ENCODE measurements at regions not wholly inside any gene's neighbourhood (a gene's known extent, or its start where the extent isn't known, plus 50 kb on each side); places are given as distances from the start of the nearest gene placed in this dataset.
"Not testable (repeated sequence)": the region's sequence is repeated elsewhere in the genome, so short reads cannot be mapped to it uniquely, and the experiment has no call there.

DNA sequence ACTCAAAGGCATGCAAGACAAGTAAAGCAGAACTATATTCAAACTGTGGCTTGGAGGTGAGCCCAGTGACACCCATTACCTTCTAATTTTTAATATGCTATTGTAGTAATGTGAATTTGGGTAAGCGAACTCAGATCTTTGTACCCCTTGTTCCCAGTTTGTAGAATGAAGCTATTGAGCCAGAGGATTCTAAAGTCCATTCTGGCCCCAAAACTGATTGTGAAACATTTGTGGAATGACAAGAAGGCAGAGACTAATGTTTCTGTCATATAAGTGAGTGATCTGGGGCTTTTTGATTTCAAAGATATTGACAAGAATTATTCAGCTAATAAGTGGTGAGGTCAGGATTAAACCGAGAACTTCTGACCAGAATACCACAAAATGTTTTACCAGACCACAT lies 283.8 kb upstream of the CA10 start:
- TF ChIP-seq CTCF (IDR thresholded peaks at IDR 0.05), result no peak
- Mint-ChIP-seq H3K36me3 (ENCODE audit: low read depth) (no peaks in the 10 kb centered on the region), H3K9me3 (peaks cover 5% of the 10 kb centered on the region), H3K27me3 (no peaks in the 10 kb centered on the region), H3K4me3 (no peak overlapping the region), H3K4me1 (ENCODE audit: low read depth) (no peaks in the 10 kb centered on the region), H3K27ac (no peak overlapping the region)
- no peak for ATAC-seq
- ChIA-PET POLR2A (no interaction called here), CTCF (no interaction called here)
- intact Hi-C loops (cut with micrococcal nuclease), result no loop called here
- no peak for DNase-seq

DNA sequence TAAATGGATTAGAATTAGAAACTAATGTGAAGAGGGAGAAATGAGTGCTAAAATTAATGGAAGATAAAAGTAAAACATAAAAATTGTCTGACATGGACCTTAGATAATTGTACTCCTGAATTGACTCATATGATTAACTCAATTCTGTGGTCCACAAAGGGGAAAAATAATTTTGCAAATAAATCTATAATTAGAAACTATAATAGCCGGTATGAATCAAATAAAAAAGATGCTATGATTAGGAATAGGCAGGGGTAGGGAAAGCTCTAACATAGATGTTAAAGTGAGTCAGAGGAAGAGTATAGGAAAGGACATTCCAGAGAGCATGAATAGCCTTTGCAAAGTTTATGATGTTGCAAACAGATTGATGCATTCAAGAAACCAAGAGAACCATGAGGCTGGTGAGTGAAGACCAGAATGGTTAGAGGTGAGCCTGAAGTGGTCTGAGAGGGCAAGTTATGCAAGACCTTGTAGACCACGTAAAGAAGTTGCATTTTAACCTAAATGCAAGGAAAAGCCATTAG lies 262.1 kb upstream of the CA10 start:
- intact Hi-C loops (cut with micrococcal nuclease), result no loop called here
- Mint-ChIP-seq H3K27me3 (no peaks in the 10 kb centered on the region), H3K4me3 (no peak overlapping the region), H3K9me3 (peaks cover 2% of the 10 kb centered on the region), H3K4me1 (ENCODE audit: low read depth) (no peaks in the 10 kb centered on the region), H3K27ac (no peak overlapping the region), H3K36me3 (ENCODE audit: low read depth) (no peaks in the 10 kb centered on the region)
- CTCF ChIA-PET, result no interaction called here
- no peak for TF ChIP-seq CTCF (IDR thresholded peaks at IDR 0.05)
- POLR2A ChIA-PET, result no interaction called here
- DNase-seq, result no peak
- ATAC-seq, result no peak

GRCh38 chr17:52419229-52419641 lies 260.7 kb upstream of the CA10 start:
- POLR2A ChIA-PET, result no interaction called here

DNA sequence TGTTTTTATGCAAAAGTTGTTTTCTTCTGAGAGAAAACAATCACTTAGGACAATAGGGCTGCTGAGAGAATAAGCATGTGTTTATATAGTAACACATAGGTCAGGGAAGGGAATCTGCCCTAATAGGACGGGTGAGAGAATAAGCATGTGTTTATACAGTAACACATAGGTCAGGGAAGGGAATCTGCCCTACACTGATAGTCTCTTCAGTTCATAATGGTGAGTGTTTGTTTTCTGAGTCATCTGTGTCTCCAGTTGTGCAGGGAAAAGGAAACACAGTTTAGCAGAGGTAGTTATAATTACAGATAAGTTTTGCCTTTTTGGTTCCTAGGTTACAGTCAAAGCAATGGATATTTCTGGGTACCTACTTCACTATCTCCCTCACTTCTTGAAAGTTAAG lies 252.3 kb upstream of the CA10 start:
- H3K9me3 Mint-ChIP-seq, result peaks cover 3% of the 10 kb centered on the region
- no peaks in the 10 kb centered on the region for H3K36me3 Mint-ChIP-seq (ENCODE audit: low read depth)
- CTCF ChIA-PET, result no interaction called here
- no peaks in the 10 kb centered on the region for H3K27me3 Mint-ChIP-seq
- H3K4me1 Mint-ChIP-seq (ENCODE audit: low read depth), result no peaks in the 10 kb centered on the region
- intact Hi-C loops (cut with micrococcal nuclease), result no loop called here
- no peak overlapping the region for H3K4me3 Mint-ChIP-seq
- DNase-seq, result no peak
- no peak overlapping the region for H3K27ac Mint-ChIP-seq
- POLR2A ChIA-PET, result interaction anchor here (0.5 kb wide), 1 partner anchor 55 kb away, joined by 4 read pairs; no protein-coding TSS in a partner anchor
- ATAC-seq, result no peak
- no peak for TF ChIP-seq CTCF (IDR thresholded peaks at IDR 0.05)

More at GRCh38 chr17:52419229-52419641, 260.7 kb upstream of the CA10 start:
- Mint-ChIP-seq H3K4me3 (no peak overlapping the region), H3K4me1 (ENCODE audit: low read depth) (no peaks in the 10 kb centered on the region), H3K9me3 (no peaks in the 10 kb centered on the region), H3K27me3 (no peaks in the 10 kb centered on the region), H3K27ac (no peak overlapping the region), H3K36me3 (ENCODE audit: low read depth) (no peaks in the 10 kb centered on the region)
- CTCF ChIA-PET, result no interaction called here
- DNase-seq (no peak), ATAC-seq (no peak)
- intact Hi-C loops (cut with micrococcal nuclease), result no loop called here
- no peak for TF ChIP-seq CTCF (IDR thresholded peaks at IDR 0.05)

- H3K27ac Mint-ChIP-seq; POLR2A ChIA-PET; ATAC-seq; H3K4me1 Mint-ChIP-seq (ENCODE audit: low read depth); CTCF ChIA-PET; H3K9me3 Mint-ChIP-seq; DNase-seq; H3K4me3 Mint-ChIP-seq; H3K36me3 Mint-ChIP-seq (ENCODE audit: low read depth); intact Hi-C loops (cut with micrococcal nuclease); H3K27me3 Mint-ChIP-seq: not testable (repeated sequence)
Measured at GRCh38 chr17:52409222-52409621, 250.7 kb upstream of the CA10 start.

GRCh38 chr17:52395308-52395707 lies 236.8 kb upstream of the CA10 start:
- H3K27ac Mint-ChIP-seq, result no peak overlapping the region
- no peaks in the 10 kb centered on the region for H3K36me3 Mint-ChIP-seq (ENCODE audit: low read depth)
- intact Hi-C loops (cut with micrococcal nuclease), result no loop called here
- no peak for ATAC-seq
- no peak for DNase-seq
- CTCF ChIA-PET, result no interaction called here
- TF ChIP-seq CTCF (IDR thresholded peaks at IDR 0.05), result no peak
- no peak overlapping the region for H3K4me3 Mint-ChIP-seq
- H3K27me3 Mint-ChIP-seq, result no peaks in the 10 kb centered on the region
- peaks cover 10% of the 10 kb centered on the region for H3K9me3 Mint-ChIP-seq
- H3K4me1 Mint-ChIP-seq (ENCODE audit: low read depth), result no peaks in the 10 kb centered on the region
- POLR2A ChIA-PET, result no interaction called here

Data from activated CD8-positive, alpha-beta T cell treated with anti-CD3 and anti-CD28 coated beads for 36 hours (primary cell).